ENCODE measurements at regions not wholly inside any gene's neighbourhood (a gene's known extent, or its start where the extent isn't known, plus 50 kb on each side); places are given as distances from the start of the nearest gene placed in this dataset.

GRCh38 chr7:115747174-115747573 is 283.4 kb downstream of the TFEC start:
- Mint-ChIP-seq H3K9me3 (ENCODE audit: unreplicated experiment) (no peaks in the 10 kb centered on the region), H3K4me1 (ENCODE audit: insufficient read depth, unreplicated experiment) (no peaks in the 10 kb centered on the region), H3K27ac (ENCODE audit: low read depth, unreplicated experiment) (no peak overlapping the region), H3K27me3 (ENCODE audit: insufficient read depth, unreplicated experiment) (peaks cover 70% of the 10 kb centered on the region), H3K4me3 (ENCODE audit: unreplicated experiment) (no peak overlapping the region), H3K36me3 (ENCODE audit: insufficient read depth, unreplicated experiment) (no peaks in the 10 kb centered on the region)
- CTCF ChIA-PET, result interaction anchor here (0.5 to 1.3 kb wide), 3 partner anchors 41 to 1578 kb away, joined by 3 to 4 read pairs (median 3); no protein-coding TSS in a partner anchor
- TF ChIP-seq CTCF (IDR thresholded peaks at IDR 0.05; ENCODE audit: unreplicated experiment), result no peak
- intact Hi-C loops (cut with micrococcal nuclease), result no loop called here
- POLR2A ChIA-PET, result no interaction called here
- no TSS peak for BruUV-seq (replicated peaks)
- DNase-seq (ENCODE audit: unreplicated experiment), result no peak

- ChIA-PET CTCF (interaction anchor here (0.8 kb wide), 1 partner anchor 801 kb away, joined by 4 read pairs; no protein-coding TSS in a partner anchor), POLR2A (no interaction called here)
- H3K36me3 Mint-ChIP-seq (ENCODE audit: insufficient read depth, unreplicated experiment), result no peaks in the 10 kb centered on the region
- H3K4me3 Mint-ChIP-seq (ENCODE audit: unreplicated experiment), result no peak overlapping the region
- intact Hi-C loops (cut with micrococcal nuclease), result no loop called here
- no peaks in the 10 kb centered on the region for H3K9me3 Mint-ChIP-seq (ENCODE audit: unreplicated experiment)
- no peak overlapping the region for H3K27ac Mint-ChIP-seq (ENCODE audit: low read depth, unreplicated experiment)
- no peaks in the 10 kb centered on the region for H3K4me1 Mint-ChIP-seq (ENCODE audit: insufficient read depth, unreplicated experiment)
- TF ChIP-seq CTCF (IDR thresholded peaks at IDR 0.05; ENCODE audit: unreplicated experiment), result no peak
- BruUV-seq (replicated peaks), result no TSS peak
- no peak for DNase-seq (ENCODE audit: unreplicated experiment)
- H3K27me3 Mint-ChIP-seq (ENCODE audit: insufficient read depth, unreplicated experiment), result peaks cover 56% of the 10 kb centered on the region
These were observed 290.5 kb downstream of the TFEC start for GRCh38 chr7:115740043-115740442.

- intact Hi-C loops (cut with micrococcal nuclease), result no loop called here
- Mint-ChIP-seq H3K27ac (ENCODE audit: low read depth, unreplicated experiment) (no peak overlapping the region), H3K4me3 (ENCODE audit: unreplicated experiment) (no peak overlapping the region), H3K36me3 (ENCODE audit: insufficient read depth, unreplicated experiment) (no peaks in the 10 kb centered on the region), H3K27me3 (ENCODE audit: insufficient read depth, unreplicated experiment) (peaks cover 74% of the 10 kb centered on the region), H3K9me3 (ENCODE audit: unreplicated experiment) (no peaks in the 10 kb centered on the region), H3K4me1 (ENCODE audit: insufficient read depth, unreplicated experiment) (no peaks in the 10 kb centered on the region)
- no peak for DNase-seq (ENCODE audit: unreplicated experiment)
- no peak for TF ChIP-seq CTCF (IDR thresholded peaks at IDR 0.05; ENCODE audit: unreplicated experiment)
- no TSS peak for BruUV-seq (replicated peaks)
- ChIA-PET CTCF (no interaction called here), POLR2A (no interaction called here)
These were observed 295.9 kb downstream of the TFEC start for GRCh38 chr7:115734641-115735040.

- no peak overlapping the region for H3K27ac Mint-ChIP-seq (ENCODE audit: low read depth, unreplicated experiment)
- H3K27me3 Mint-ChIP-seq (ENCODE audit: insufficient read depth, unreplicated experiment), result peaks cover 95% of the 10 kb centered on the region
- BruUV-seq (replicated peaks), result no TSS peak
- ChIA-PET CTCF (interaction anchor here (0.7 kb wide), 1 partner anchor 1463 kb away, joined by 3 read pairs; no protein-coding TSS in a partner anchor), POLR2A (no interaction called here)
- intact Hi-C loops (cut with micrococcal nuclease), result no loop called here
- no peaks in the 10 kb centered on the region for H3K36me3 Mint-ChIP-seq (ENCODE audit: insufficient read depth, unreplicated experiment)
- DNase-seq (ENCODE audit: unreplicated experiment), result no peak
- no peak overlapping the region for H3K4me3 Mint-ChIP-seq (ENCODE audit: unreplicated experiment)
- TF ChIP-seq CTCF (IDR thresholded peaks at IDR 0.05; ENCODE audit: unreplicated experiment), result no peak
- H3K9me3 Mint-ChIP-seq (ENCODE audit: unreplicated experiment), result no peaks in the 10 kb centered on the region
- H3K4me1 Mint-ChIP-seq (ENCODE audit: insufficient read depth, unreplicated experiment), result no peaks in the 10 kb centered on the region
These were observed 298.6 kb downstream of the TFEC start for GRCh38 chr7:115731796-115732471.
